ENCODE measurements at regions not wholly inside any gene's neighbourhood (a gene's known extent, or its start where the extent isn't known, plus 50 kb on each side); places are given as distances from the start of the nearest gene placed in this dataset.
A peak's percentile ranks its signal among the peaks of the same experiment; 100 is the strongest.

GRCh38 chr1:84090447-84091245, 53.4 kb upstream of the PRKACB start:
- DNase-seq: no peak

GRCh38 chr1:84089867-84090266, 54.2 kb upstream of the PRKACB start:
- DNase-seq: no peak

- no peak for DNase-seq
Observed at GRCh38 chr1:84089465-84089864, 54.6 kb upstream of the PRKACB start.

GRCh38 chr1:84086616-84087015, 57.5 kb upstream of the PRKACB start:
- no peak for DNase-seq

GRCh38 chr1:84086189-84086588, 57.9 kb upstream of the PRKACB start:
- no peak for DNase-seq

GRCh38 chr1:84083307-84083706, 60.8 kb upstream of the PRKACB start:
- DNase-seq: no peak

GRCh38 chr1:84078842-84079202, 65.2 kb upstream of the PRKACB start:
- no peak for DNase-seq

- DNase-seq: peak; percentile 60
Observed at GRCh38 chr1:84078108-84078841, 65.8 kb upstream of the PRKACB start.

GRCh38 chr1:84077476-84078107, 66.5 kb upstream of the PRKACB start:
- DNase-seq: peak; percentile 88

GRCh38 chr1:84073266-84073665, 70.8 kb upstream of the PRKACB start:
- no peak for DNase-seq

GRCh38 chr1:84069236-84069845, 70.4 kb upstream of the TTLL7 start:
- DNase-seq: no peak

- no peak for DNase-seq
Observed at GRCh38 chr1:84062496-84062895, 63.6 kb upstream of the TTLL7 start.

- no peak for DNase-seq
Observed at GRCh38 chr1:84061336-84061735, 62.4 kb upstream of the TTLL7 start.

GRCh38 chr1:84060781-84061180, 61.8 kb upstream of the TTLL7 start:
- DNase-seq: no peak

- no peak for DNase-seq
Observed at GRCh38 chr1:84048820-84049219, 49.9 kb upstream of the TTLL7 start.

Measured in activated CD8-positive, alpha-beta memory T cell treated with anti-CD3 and anti-CD28 coated beads, Interleukin-2, amount 50 U/mL, for 48 hours (primary cell).